AG10803 (cell line): ENCODE measurements at regions not wholly inside any gene's neighbourhood (a gene's known extent, or its start where the extent isn't known, plus 50 kb on each side); places are given as distances from the start of the nearest gene placed in this dataset.
A peak's percentile ranks its signal among the peaks of the same experiment; 100 is the strongest.

Source experiments
- DNase-seq: peaks from one replicate; pipeline ENCODE4 v3.0.0; 2010; ENCODE audit warnings: low read depth
- H3K4me3 ChIP-seq: 2 replicates; pipeline ENCODE4 v1.5.1; 2011; ENCODE audit warnings: mild to moderate bottlenecking, low read length, control low read depth
- TF ChIP-seq, protein P1 (sequence below): conservative IDR thresholded peaks from 2 replicates; pipeline ENCODE4 v1.5.1; 2011; ENCODE audit warnings: mild to moderate bottlenecking, low read length, control low read depth, inconsistent platforms

DNA sequence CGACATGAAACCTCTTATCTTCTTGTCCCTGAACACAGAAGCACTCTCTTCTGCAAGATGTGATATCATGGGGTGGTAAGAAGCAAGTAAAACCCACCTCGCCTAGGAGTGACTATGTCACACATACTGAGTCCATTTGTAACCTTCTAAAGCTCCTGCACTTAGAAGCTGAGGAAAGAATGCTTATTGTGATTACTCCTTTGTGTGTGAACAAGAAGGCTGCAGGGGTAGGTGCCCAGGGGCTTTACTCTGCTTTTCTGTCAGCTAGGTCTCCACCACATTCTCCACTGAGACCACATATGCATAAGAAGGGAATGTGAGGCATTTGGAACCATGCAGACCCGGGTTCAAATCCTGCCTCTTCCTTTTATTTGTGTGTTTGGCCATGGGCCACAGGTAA, 144.3 kb downstream of the DMRTA2 start:
- TF ChIP-seq, protein P1, sequence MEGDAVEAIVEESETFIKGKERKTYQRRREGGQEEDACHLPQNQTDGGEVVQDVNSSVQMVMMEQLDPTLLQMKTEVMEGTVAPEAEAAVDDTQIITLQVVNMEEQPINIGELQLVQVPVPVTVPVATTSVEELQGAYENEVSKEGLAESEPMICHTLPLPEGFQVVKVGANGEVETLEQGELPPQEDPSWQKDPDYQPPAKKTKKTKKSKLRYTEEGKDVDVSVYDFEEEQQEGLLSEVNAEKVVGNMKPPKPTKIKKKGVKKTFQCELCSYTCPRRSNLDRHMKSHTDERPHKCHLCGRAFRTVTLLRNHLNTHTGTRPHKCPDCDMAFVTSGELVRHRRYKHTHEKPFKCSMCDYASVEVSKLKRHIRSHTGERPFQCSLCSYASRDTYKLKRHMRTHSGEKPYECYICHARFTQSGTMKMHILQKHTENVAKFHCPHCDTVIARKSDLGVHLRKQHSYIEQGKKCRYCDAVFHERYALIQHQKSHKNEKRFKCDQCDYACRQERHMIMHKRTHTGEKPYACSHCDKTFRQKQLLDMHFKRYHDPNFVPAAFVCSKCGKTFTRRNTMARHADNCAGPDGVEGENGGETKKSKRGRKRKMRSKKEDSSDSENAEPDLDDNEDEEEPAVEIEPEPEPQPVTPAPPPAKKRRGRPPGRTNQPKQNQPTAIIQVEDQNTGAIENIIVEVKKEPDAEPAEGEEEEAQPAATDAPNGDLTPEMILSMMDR = no peak
- no peak for DNase-seq
- no peak overlapping the region for H3K4me3 ChIP-seq

DNA sequence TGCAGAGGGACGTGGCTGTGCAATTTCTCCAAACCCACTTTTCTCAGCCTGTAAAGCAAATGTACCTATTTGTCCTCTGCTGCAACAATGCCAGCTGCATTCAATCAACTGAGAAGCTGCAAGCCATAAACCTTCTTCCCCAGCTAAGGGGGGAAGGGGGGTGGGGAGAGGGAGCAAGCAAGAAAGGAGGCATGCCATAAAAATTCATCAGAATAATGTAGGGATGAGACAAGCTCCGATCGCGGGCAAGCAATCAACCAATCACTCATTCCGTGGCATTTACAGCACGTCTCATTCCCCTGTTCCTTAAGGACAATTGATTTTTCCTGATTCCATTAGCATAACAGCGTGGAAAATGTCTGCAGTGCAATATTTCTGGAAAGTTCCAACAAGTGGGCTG, 144.8 kb downstream of the DMRTA2 start:
- TF ChIP-seq, protein P1 = no peak
- H3K4me3 ChIP-seq = no peak overlapping the region
- DNase-seq = no peak

DNA sequence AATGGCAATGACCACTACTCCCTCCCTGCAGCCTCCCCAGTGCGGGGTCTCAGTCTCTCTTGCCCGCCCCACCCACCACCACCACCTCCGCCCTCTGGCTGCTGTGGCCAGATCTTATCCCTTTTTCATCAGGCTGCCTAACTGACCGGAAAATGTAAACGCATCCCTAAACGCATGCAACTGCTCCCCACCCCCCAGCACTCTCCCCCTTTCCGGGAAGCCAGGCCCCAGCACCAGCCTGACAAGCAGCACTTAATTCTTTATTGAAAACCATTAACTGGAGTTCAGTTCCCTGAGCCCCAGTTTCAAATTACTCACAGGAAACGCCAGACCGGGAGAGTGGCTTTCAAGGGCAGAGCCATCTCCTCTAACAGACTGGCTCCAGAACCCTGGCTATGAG, 147.7 kb downstream of the DMRTA2 start:
- H3K4me3 ChIP-seq = no peak overlapping the region
- no peak for DNase-seq

DNA sequence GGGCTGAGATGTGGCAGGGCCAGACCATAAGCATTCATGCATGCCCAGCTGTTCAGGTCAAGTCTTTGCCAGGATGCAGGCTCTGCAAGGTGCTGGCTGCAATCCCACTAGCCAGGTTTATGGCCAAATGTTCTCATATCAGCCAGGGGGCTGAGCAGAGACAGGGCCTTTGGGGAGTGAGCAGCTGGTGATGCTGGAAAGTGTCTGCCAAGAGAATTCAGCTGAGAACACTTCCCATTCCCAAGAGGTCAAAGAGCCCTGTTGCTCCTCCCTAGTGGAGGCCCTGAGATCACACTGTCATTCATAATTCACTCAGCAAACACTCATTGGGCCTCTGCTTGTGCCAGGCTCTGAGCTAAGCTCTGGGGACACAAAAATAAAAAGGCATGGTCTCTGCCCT, 150.3 kb downstream of the DMRTA2 start:
- DNase-seq = no peak
- H3K4me3 ChIP-seq = no peak overlapping the region
- TF ChIP-seq, protein P1 = no peak

More for the DNA sequence above, 147.7 kb downstream of the DMRTA2 start:
- TF ChIP-seq, protein P1 = no peak

DNA sequence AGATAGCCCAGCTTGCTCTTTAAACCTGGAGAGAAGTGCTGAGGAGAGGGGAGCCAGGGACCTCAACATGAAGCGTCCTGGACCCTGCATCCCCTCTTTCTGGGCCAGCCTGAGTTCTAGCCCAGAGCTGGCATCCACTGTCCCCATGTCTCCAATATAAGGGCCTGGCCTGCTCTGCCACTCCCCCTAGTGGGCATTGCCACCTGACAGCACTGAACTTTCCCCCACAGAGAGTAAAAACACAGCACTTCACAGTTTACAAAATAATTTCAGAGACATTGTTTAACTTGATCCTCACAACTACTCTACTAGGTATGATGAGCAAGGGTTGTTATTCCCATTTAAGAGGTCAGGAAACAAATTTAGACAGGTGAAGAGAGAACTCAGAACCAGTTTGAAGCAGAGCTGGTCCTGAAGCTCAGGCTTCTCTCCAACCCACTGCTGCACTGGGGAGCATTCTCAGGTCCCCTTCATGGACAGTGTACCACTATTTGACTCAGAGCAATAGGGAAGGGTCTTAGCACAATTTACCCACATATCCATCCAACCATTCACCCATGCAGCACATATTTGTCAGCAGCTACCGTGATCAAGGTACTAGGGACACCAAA, 151.2 kb downstream of the DMRTA2 start:
- no peak overlapping the region for H3K4me3 ChIP-seq
- TF ChIP-seq, protein P1 = peak; percentile 66
- peak; percentile 13 for DNase-seq

DNA sequence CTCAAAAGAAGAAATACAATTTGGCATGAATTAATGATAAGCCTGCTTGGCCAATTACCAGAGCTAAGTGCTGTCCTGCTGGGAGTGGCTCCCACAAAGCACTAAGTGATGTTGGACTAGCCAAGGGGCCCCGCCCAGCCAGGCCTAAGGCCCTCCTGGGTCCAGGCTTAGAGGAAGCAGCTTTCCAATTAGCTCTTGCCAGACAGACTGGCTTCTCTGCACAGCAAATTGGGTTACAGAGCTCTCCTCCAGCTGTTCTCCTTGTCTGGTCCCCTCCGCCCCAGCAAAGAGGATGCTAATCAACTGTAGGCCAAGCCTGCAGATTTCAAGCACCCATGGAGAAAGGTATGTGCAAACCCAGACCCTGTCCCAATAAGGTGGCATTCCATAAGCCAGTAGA, 151.9 kb downstream of the DMRTA2 start:
- DNase-seq = no peak
- TF ChIP-seq, protein P1 = no peak
- H3K4me3 ChIP-seq = no peak overlapping the region

DNA sequence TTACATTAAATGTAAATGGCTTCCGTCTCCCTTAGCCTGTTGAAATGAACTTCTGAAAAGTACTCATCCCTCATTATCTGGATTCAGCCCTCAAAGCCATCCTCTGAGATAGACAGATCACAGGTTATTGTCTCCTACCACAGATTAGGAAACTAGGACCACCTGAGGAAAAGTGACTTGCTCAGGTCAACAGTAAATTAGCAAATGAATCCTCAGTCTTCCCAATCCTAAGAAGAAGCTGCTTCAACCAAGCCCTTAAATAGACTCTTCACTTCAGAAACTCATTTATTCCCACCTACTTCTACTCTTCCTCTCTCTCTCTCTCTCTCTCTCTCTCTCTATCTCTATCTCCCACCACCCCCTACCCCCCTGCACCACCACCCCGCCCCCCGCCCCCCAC, 152.3 kb downstream of the DMRTA2 start:
- DNase-seq = no peak
- TF ChIP-seq, protein P1 = no peak
- no peak overlapping the region for H3K4me3 ChIP-seq
